Mesothelial cell of epicardium (in vitro differentiated cells): ENCODE measurements at regions not wholly inside any gene's neighbourhood (a gene's known extent, or its start where the extent isn't known, plus 50 kb on each side); places are given as distances from the start of the nearest gene placed in this dataset.
"Not testable (repeated sequence)": the region's sequence is repeated elsewhere in the genome, so short reads cannot be mapped to it uniquely, and the experiment has no call there.

Source experiments
- DNase-seq, 2 experiments: peaks; one replicate each; pipeline ENCODE4 v3.0.0; 2021; ENCODE audit warnings: low spot score in 2 of 2; ENCODE audit not compliant: unreplicated experiment in 2 of 2
- H3K27ac Mint-ChIP-seq: 2 replicates; pipeline ENCODE4 v1.8.0; 2021; ENCODE audit warnings: mixed read lengths
- H3K27me3 Mint-ChIP-seq: 2 replicates; pipeline ENCODE4 v1.8.0; 2021; ENCODE audit warnings: low read depth, mixed read lengths
- H3K36me3 Mint-ChIP-seq: 2 replicates; pipeline ENCODE4 v1.8.0; 2021; ENCODE audit warnings: mixed read lengths
- H3K4me1 Mint-ChIP-seq: 2 replicates; pipeline ENCODE4 v1.8.0; 2021; ENCODE audit warnings: mixed read lengths
- H3K4me3 Mint-ChIP-seq: 2 replicates; pipeline ENCODE4 v1.8.0; 2021; ENCODE audit warnings: mild to moderate bottlenecking, moderate library complexity, mixed read lengths
- H3K9me3 Mint-ChIP-seq: 2 replicates; pipeline ENCODE4 v1.8.0; 2021; ENCODE audit warnings: mixed read lengths
- CTCF ChIP-seq: fragments of 200-600 bp; sonication (generic); IDR thresholded peaks from one replicate; pipeline ENCODE4 v1.5.0; 2021; ENCODE audit warnings: antibody characterized with exemption; ENCODE audit not compliant: unreplicated experiment

GRCh38 chr12:34108405-34108803 lies 86.1 kb downstream of the ALG10 start:
- no peaks in the 10 kb centered on the region for H3K36me3 Mint-ChIP-seq
- TF ChIP-seq CTCF: no peak
- H3K4me3 Mint-ChIP-seq: no peak overlapping the region
- no peaks in the 10 kb centered on the region for H3K4me1 Mint-ChIP-seq
- no peak overlapping the region for H3K27ac Mint-ChIP-seq
- no peak for DNase-seq
- no peaks in the 10 kb centered on the region for H3K27me3 Mint-ChIP-seq
- H3K9me3 Mint-ChIP-seq: peaks cover 38% of the 10 kb centered on the region

- H3K36me3 Mint-ChIP-seq: no peaks in the 10 kb centered on the region
- peaks cover 36% of the 10 kb centered on the region for H3K9me3 Mint-ChIP-seq
- H3K27me3 Mint-ChIP-seq: no peaks in the 10 kb centered on the region
- no peak overlapping the region for H3K4me3 Mint-ChIP-seq
- DNase-seq: no peak
- no peaks in the 10 kb centered on the region for H3K4me1 Mint-ChIP-seq
- no peak for TF ChIP-seq CTCF
- no peak overlapping the region for H3K27ac Mint-ChIP-seq
Measured at GRCh38 chr12:34108967-34109366, 86.7 kb downstream of the ALG10 start.

- no peak for DNase-seq
- peaks cover 40% of the 10 kb centered on the region for H3K9me3 Mint-ChIP-seq
- TF ChIP-seq CTCF: no peak
- H3K27ac Mint-ChIP-seq: no peak overlapping the region
- H3K36me3 Mint-ChIP-seq: no peaks in the 10 kb centered on the region
- H3K4me1 Mint-ChIP-seq: no peaks in the 10 kb centered on the region
- no peak overlapping the region for H3K4me3 Mint-ChIP-seq
- H3K27me3 Mint-ChIP-seq: no peaks in the 10 kb centered on the region
Measured at GRCh38 chr12:34109390-34109789, 87.1 kb downstream of the ALG10 start.

GRCh38 chr12:34109909-34110531 lies 87.7 kb downstream of the ALG10 start:
- peaks cover 42% of the 10 kb centered on the region for H3K9me3 Mint-ChIP-seq
- H3K27ac Mint-ChIP-seq, H3K36me3 Mint-ChIP-seq, H3K4me1 Mint-ChIP-seq, H3K27me3 Mint-ChIP-seq, DNase-seq, H3K4me3 Mint-ChIP-seq: not testable (repeated sequence)

GRCh38 chr12:34119366-34119765 lies 97.1 kb downstream of the ALG10 start:
- H3K4me1 Mint-ChIP-seq: no peaks in the 10 kb centered on the region
- H3K27me3 Mint-ChIP-seq: no peaks in the 10 kb centered on the region
- DNase-seq: no peak
- no peak overlapping the region for H3K4me3 Mint-ChIP-seq
- no peaks in the 10 kb centered on the region for H3K36me3 Mint-ChIP-seq
- peaks cover 66% of the 10 kb centered on the region for H3K9me3 Mint-ChIP-seq
- no peak overlapping the region for H3K27ac Mint-ChIP-seq
- TF ChIP-seq CTCF: no peak

GRCh38 chr12:34121360-34121759 lies 99.1 kb downstream of the ALG10 start:
- no peaks in the 10 kb centered on the region for H3K36me3 Mint-ChIP-seq
- no peaks in the 10 kb centered on the region for H3K27me3 Mint-ChIP-seq
- H3K27ac Mint-ChIP-seq: no peak overlapping the region
- H3K4me1 Mint-ChIP-seq: no peaks in the 10 kb centered on the region
- TF ChIP-seq CTCF: no peak
- H3K9me3 Mint-ChIP-seq: peaks cover 62% of the 10 kb centered on the region
- no peak for DNase-seq
- H3K4me3 Mint-ChIP-seq: no peak overlapping the region
